DND-41 (cell line): ENCODE measurements at regions not wholly inside any gene's neighbourhood (a gene's known extent, or its start where the extent isn't known, plus 50 kb on each side); places are given as distances from the start of the nearest gene placed in this dataset.

Experiments
- ATAC-seq: fragments of 200-7000 bp; cut with Tn5 transposase; 3 replicates; pipeline ENCODE4 v1.9.1; 2021; ENCODE audit warnings: low read depth; ENCODE audit not compliant: insufficient read depth
- DNase-seq: peaks from one replicate; pipeline ENCODE4 v3.0.0-alpha.2; 2020
- H2AFZ ChIP-seq: 2 replicates; pipeline ENCODE4 v1.6.0; 2012; ENCODE audit warnings: low read depth, low read length
- H3K27ac ChIP-seq: 2 replicates; pipeline ENCODE4 v1.5.1; 2012; ENCODE audit warnings: low read length, inconsistent platforms
- H3K27me3 ChIP-seq: fragments of 200-600 bp; sonication (generic); 2 replicates; pipeline ENCODE4 v1.6.0; 2012; ENCODE audit warnings: low read length, mild to moderate bottlenecking, inconsistent platforms; ENCODE audit not compliant: insufficient read depth, poor library complexity
- H3K36me3 ChIP-seq: 2 replicates; pipeline ENCODE4 v1.5.1; 2012; ENCODE audit warnings: low read length, inconsistent platforms; ENCODE audit not compliant: insufficient read depth
- H3K4me1 ChIP-seq: 2 replicates; pipeline ENCODE4 v1.5.1; 2012; ENCODE audit warnings: mild to moderate bottlenecking, low read length; ENCODE audit not compliant: insufficient read depth
- H3K4me2 ChIP-seq: 2 replicates; pipeline ENCODE4 v1.6.0; 2012; ENCODE audit warnings: mild to moderate bottlenecking, moderate library complexity, low read length, inconsistent platforms; ENCODE audit not compliant: insufficient read depth
- H3K4me3 ChIP-seq, 2 experiments: fragments of 200-600 bp in 1 of 2; shearing (Covaris generic) in 1 of 2; 2 replicates each; pipeline ENCODE4 v1.5.1; 2012 to 2016; ENCODE audit warnings: inconsistent platforms in 2 of 2, low read length in 2 of 2, mild to moderate bottlenecking in 2 of 2, low read depth in 1 of 2, moderate library complexity in 1 of 2
- H3K79me2 ChIP-seq: 2 replicates; pipeline ENCODE4 v1.6.0; 2012; ENCODE audit warnings: low read length, inconsistent platforms; ENCODE audit not compliant: insufficient read depth
- H3K9ac ChIP-seq: 2 replicates; pipeline ENCODE4 v1.6.0; 2012; ENCODE audit warnings: low read depth, mild to moderate bottlenecking, inconsistent platforms, low read length, moderate library complexity
- H3K9me3 ChIP-seq: 2 replicates; pipeline ENCODE4 v1.5.1; 2012; ENCODE audit warnings: low read length, moderate library complexity, mild to moderate bottlenecking, inconsistent platforms; ENCODE audit not compliant: insufficient read depth, severe bottlenecking
- H4K20me1 ChIP-seq: 2 replicates; pipeline ENCODE4 v1.6.0; 2012; ENCODE audit warnings: low read length; ENCODE audit not compliant: insufficient read depth
- EZH2 ChIP-seq: IDR thresholded peaks from 3 replicates; pipeline ENCODE4 v1.6.1; 2012; ENCODE audit warnings: borderline replicate concordance, low read depth, mild to moderate bottlenecking, moderate library complexity, low read length, inconsistent platforms; ENCODE audit not compliant: severe bottlenecking
- TF ChIP-seq, protein P1 (sequence below): IDR thresholded peaks from 2 replicates; pipeline ENCODE4 v1.5.1; 2012; ENCODE audit warnings: borderline replicate concordance, low read length, moderate library complexity, mild to moderate bottlenecking; ENCODE audit not compliant: poor library complexity, severe bottlenecking; ENCODE audit errors: extremely low read depth

GRCh38 chr10:83750604-83751003 is 388.7 kb upstream of the GHITM start:
- Histone ChIP-seq H2AFZ (no peak overlapping the region), H3K36me3 (no peaks in the 10 kb centered on the region), H4K20me1 (no peaks in the 10 kb centered on the region), H3K4me2 (no peak overlapping the region), H3K79me2 (no peaks in the 10 kb centered on the region), H3K4me3 (no peak overlapping the region), H3K4me1 (no peaks in the 10 kb centered on the region), H3K27me3 (no peaks in the 10 kb centered on the region), H3K27ac (no peak overlapping the region), H3K9ac (no peak overlapping the region), H3K9me3 (peaks cover 14% of the 10 kb centered on the region)
- ATAC-seq (no peak), DNase-seq (no peak)
- TF ChIP-seq, protein P1, sequence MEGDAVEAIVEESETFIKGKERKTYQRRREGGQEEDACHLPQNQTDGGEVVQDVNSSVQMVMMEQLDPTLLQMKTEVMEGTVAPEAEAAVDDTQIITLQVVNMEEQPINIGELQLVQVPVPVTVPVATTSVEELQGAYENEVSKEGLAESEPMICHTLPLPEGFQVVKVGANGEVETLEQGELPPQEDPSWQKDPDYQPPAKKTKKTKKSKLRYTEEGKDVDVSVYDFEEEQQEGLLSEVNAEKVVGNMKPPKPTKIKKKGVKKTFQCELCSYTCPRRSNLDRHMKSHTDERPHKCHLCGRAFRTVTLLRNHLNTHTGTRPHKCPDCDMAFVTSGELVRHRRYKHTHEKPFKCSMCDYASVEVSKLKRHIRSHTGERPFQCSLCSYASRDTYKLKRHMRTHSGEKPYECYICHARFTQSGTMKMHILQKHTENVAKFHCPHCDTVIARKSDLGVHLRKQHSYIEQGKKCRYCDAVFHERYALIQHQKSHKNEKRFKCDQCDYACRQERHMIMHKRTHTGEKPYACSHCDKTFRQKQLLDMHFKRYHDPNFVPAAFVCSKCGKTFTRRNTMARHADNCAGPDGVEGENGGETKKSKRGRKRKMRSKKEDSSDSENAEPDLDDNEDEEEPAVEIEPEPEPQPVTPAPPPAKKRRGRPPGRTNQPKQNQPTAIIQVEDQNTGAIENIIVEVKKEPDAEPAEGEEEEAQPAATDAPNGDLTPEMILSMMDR, result no peak
- TF ChIP-seq EZH2, result no peak

- Histone ChIP-seq H2AFZ (no peak overlapping the region), H3K27me3 (no peaks in the 10 kb centered on the region), H4K20me1 (no peaks in the 10 kb centered on the region), H3K9me3 (peaks cover 14% of the 10 kb centered on the region), H3K9ac (no peak overlapping the region), H3K36me3 (no peaks in the 10 kb centered on the region), H3K4me3 (no peak overlapping the region), H3K4me2 (no peak overlapping the region), H3K27ac (no peak overlapping the region), H3K79me2 (no peaks in the 10 kb centered on the region), H3K4me1 (no peaks in the 10 kb centered on the region)
- no peak for TF ChIP-seq EZH2
- TF ChIP-seq, protein P1, result no peak
- ATAC-seq, result no peak
- DNase-seq, result no peak
Observed at GRCh38 chr10:83753490-83753889, 385.8 kb upstream of the GHITM start.

- H3K27me3 ChIP-seq, result no peaks in the 10 kb centered on the region
- H3K9me3 ChIP-seq, result peaks cover 14% of the 10 kb centered on the region
- no peak for TF ChIP-seq EZH2
- TF ChIP-seq, protein P1, result no peak
Observed at GRCh38 chr10:83754857-83755256, 384.5 kb upstream of the GHITM start.

GRCh38 chr10:83760142-83760541 is 379.2 kb upstream of the GHITM start:
- Histone ChIP-seq H3K4me2 (no peak overlapping the region), H3K9me3 (no peaks in the 10 kb centered on the region), H3K9ac (no peak overlapping the region), H3K4me3 (no peak overlapping the region), H3K27ac (no peak overlapping the region), H3K27me3 (no peaks in the 10 kb centered on the region), H4K20me1 (no peaks in the 10 kb centered on the region), H3K79me2 (no peaks in the 10 kb centered on the region), H3K4me1 (no peaks in the 10 kb centered on the region), H3K36me3 (no peaks in the 10 kb centered on the region), H2AFZ (no peak overlapping the region)
- ATAC-seq (no peak), DNase-seq (no peak)
- TF ChIP-seq EZH2, result no peak
- TF ChIP-seq, protein P1, result no peak

More at GRCh38 chr10:83754857-83755256, 384.5 kb upstream of the GHITM start:
- H3K79me2 ChIP-seq, result no peaks in the 10 kb centered on the region
- no peaks in the 10 kb centered on the region for H3K36me3 ChIP-seq
- H3K27ac ChIP-seq, result no peak overlapping the region
- no peak overlapping the region for H2AFZ ChIP-seq
- H3K9ac ChIP-seq, result no peak overlapping the region
- DNase-seq (no peak), ATAC-seq (no peak)
- no peak overlapping the region for H3K4me2 ChIP-seq
- H3K4me3 ChIP-seq, result no peak overlapping the region
- H3K4me1 ChIP-seq, result no peaks in the 10 kb centered on the region
- no peaks in the 10 kb centered on the region for H4K20me1 ChIP-seq
